ENCODE measurements at regions not wholly inside any gene's neighbourhood (a gene's known extent, or its start where the extent isn't known, plus 50 kb on each side); places are given as distances from the start of the nearest gene placed in this dataset.

DNA sequence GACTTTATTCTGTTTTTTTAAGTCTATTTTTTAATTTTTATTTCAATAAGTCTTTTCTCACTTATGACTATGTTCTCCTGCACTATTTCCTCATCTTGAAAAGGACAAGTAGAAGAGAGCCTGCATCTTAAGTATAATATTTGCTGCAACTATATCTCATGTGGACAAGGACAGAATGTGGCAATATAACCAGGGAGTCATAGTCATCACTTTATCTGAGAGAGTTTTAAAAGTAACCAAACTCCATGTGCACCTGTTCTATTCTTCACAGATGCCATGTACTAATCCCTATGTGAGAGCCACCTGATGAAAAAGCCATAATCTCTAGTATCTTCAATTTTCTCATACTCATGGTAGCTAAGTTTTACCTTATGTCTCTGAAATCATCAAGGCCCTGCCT, 104.2 kb upstream of the SOX6 start:
- TF ChIP-seq EP300 (IDR thresholded peaks at IDR 0.05; ENCODE audit: borderline replicate concordance) (no peak), RAD21 (IDR thresholded peaks at IDR 0.05; ENCODE audit: low read depth) (no peak), MAX (IDR thresholded peaks at IDR 0.05) (no peak), FOXM1 (IDR thresholded peaks at IDR 0.05; ENCODE audit: borderline replicate concordance, low read depth) (no peak), TEAD4 (IDR thresholded peaks at IDR 0.05) (no peak), TAF1 (IDR thresholded peaks at IDR 0.05; ENCODE audit: low read depth) (no peak), USF1 (IDR thresholded peaks at IDR 0.05) (no peak), CREB1 (IDR thresholded peaks at IDR 0.05; ENCODE audit: low read depth) (no peak), TCF12 (IDR thresholded peaks at IDR 0.05; ENCODE audit: low read depth) (no peak), YY1 (IDR thresholded peaks at IDR 0.05; ENCODE audit: low read depth) (no peak), NFIC (IDR thresholded peaks at IDR 0.05) (no peak), EGR1 (IDR thresholded peaks at IDR 0.05) (no peak)
- TF ChIP-seq, protein P1, sequence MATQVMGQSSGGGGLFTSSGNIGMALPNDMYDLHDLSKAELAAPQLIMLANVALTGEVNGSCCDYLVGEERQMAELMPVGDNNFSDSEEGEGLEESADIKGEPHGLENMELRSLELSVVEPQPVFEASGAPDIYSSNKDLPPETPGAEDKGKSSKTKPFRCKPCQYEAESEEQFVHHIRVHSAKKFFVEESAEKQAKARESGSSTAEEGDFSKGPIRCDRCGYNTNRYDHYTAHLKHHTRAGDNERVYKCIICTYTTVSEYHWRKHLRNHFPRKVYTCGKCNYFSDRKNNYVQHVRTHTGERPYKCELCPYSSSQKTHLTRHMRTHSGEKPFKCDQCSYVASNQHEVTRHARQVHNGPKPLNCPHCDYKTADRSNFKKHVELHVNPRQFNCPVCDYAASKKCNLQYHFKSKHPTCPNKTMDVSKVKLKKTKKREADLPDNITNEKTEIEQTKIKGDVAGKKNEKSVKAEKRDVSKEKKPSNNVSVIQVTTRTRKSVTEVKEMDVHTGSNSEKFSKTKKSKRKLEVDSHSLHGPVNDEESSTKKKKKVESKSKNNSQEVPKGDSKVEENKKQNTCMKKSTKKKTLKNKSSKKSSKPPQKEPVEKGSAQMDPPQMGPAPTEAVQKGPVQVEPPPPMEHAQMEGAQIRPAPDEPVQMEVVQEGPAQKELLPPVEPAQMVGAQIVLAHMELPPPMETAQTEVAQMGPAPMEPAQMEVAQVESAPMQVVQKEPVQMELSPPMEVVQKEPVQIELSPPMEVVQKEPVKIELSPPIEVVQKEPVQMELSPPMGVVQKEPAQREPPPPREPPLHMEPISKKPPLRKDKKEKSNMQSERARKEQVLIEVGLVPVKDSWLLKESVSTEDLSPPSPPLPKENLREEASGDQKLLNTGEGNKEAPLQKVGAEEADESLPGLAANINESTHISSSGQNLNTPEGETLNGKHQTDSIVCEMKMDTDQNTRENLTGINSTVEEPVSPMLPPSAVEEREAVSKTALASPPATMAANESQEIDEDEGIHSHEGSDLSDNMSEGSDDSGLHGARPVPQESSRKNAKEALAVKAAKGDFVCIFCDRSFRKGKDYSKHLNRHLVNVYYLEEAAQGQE (IDR thresholded peaks at IDR 0.05; ENCODE audit: low read depth): no peak

All from Ishikawa (cell line).